ENCODE measurements at regions not wholly inside any gene's neighbourhood (a gene's known extent, or its start where the extent isn't known, plus 50 kb on each side); places are given as distances from the start of the nearest gene placed in this dataset.

- in situ Hi-C loops (cut with HindIII; ENCODE audit: low pct_unique_long_range_greater_than_20kb, low sequenced_read_pairs) = no loop called here
- POLR2A ChIA-PET = no interaction called here
- CTCF ChIA-PET = no interaction called here
- no peak overlapping the region for H3K4me3 ChIP-seq (ENCODE audit: low read depth in 2 of 2, low read length in 2 of 2)
- H3K36me3 ChIP-seq (ENCODE audit: control insufficient read depth, insufficient read depth, low read length) = no peaks in the 10 kb centered on the region
- no peaks in the 10 kb centered on the region for H3K27me3 ChIP-seq (ENCODE audit: control insufficient read depth, insufficient read depth, low read length)
- DNase-seq (ENCODE audit: low read depth, low spot score) = no peak
- no peak for ATAC-seq
- no TSS peak for BruUV-seq (replicated peaks)
- TF ChIP-seq TCF7L2 (IDR thresholded peaks at IDR 0.05; ENCODE audit: low read depth, low read length) (no peak), REST (IDR thresholded peaks at IDR 0.05; ENCODE audit: insufficient read depth in 1 of 2, low read depth in 2 of 2, low read length in 1 of 2) (no peak), CTCF (IDR thresholded peaks at IDR 0.05) (no peak), POLR2AphosphoS5 (IDR thresholded peaks at IDR 0.05; ENCODE audit: low read depth, low read length) (no peak), SIN3A (IDR thresholded peaks at IDR 0.05; ENCODE audit: borderline replicate concordance, insufficient read depth, low read depth, low read length) (no peak)
- no peaks in the 10 kb centered on the region for H3K4me1 ChIP-seq (ENCODE audit: control insufficient read depth, insufficient read depth, low read length)
- no peaks in the 10 kb centered on the region for H3K9me3 ChIP-seq (ENCODE audit: control insufficient read depth, insufficient read depth, low read depth, low read length)
- intact Hi-C loops (cut with micrococcal nuclease; ENCODE audit: unreplicated experiment) = no loop called here
- H3K27ac ChIP-seq (ENCODE audit: low read length) = no peak overlapping the region
These were observed 169.1 kb upstream of the PCDH18 start for GRCh38 chr4:137701401-137701800.

- POLR2A ChIA-PET = no interaction called here
- Histone ChIP-seq H3K36me3 (ENCODE audit: control insufficient read depth, insufficient read depth, low read length) (no peaks in the 10 kb centered on the region), H3K27me3 (ENCODE audit: control insufficient read depth, insufficient read depth, low read length) (no peaks in the 10 kb centered on the region), H3K4me1 (ENCODE audit: control insufficient read depth, insufficient read depth, low read length) (no peaks in the 10 kb centered on the region), H3K9me3 (ENCODE audit: control insufficient read depth, insufficient read depth, low read depth, low read length) (no peaks in the 10 kb centered on the region), H3K4me3 (ENCODE audit: low read depth in 2 of 2, low read length in 2 of 2) (no peak overlapping the region), H3K27ac (ENCODE audit: low read length) (no peak overlapping the region)
- intact Hi-C loops (cut with micrococcal nuclease; ENCODE audit: unreplicated experiment) (no loop called here), in situ Hi-C loops (cut with HindIII; ENCODE audit: low pct_unique_long_range_greater_than_20kb, low sequenced_read_pairs) (no loop called here)
- no TSS peak for BruUV-seq (replicated peaks)
- DNase-seq (ENCODE audit: low read depth, low spot score) = no peak
- no peak for ATAC-seq
- TF ChIP-seq POLR2AphosphoS5 (IDR thresholded peaks at IDR 0.05; ENCODE audit: low read depth, low read length) = no peak
- no peak for TF ChIP-seq TCF7L2 (IDR thresholded peaks at IDR 0.05; ENCODE audit: low read depth, low read length)
- TF ChIP-seq REST (IDR thresholded peaks at IDR 0.05; ENCODE audit: insufficient read depth in 1 of 2, low read depth in 2 of 2, low read length in 1 of 2) = no peak
- no peak for TF ChIP-seq CTCF (IDR thresholded peaks at IDR 0.05)
- no peak for TF ChIP-seq SIN3A (IDR thresholded peaks at IDR 0.05; ENCODE audit: borderline replicate concordance, insufficient read depth, low read depth, low read length)
- CTCF ChIA-PET = no interaction called here
These were observed 168.5 kb upstream of the PCDH18 start for GRCh38 chr4:137700751-137701150.

Measured in Panc1 (cell line).